ENCODE measurements at regions not wholly inside any gene's neighbourhood (a gene's known extent, or its start where the extent isn't known, plus 50 kb on each side); places are given as distances from the start of the nearest gene placed in this dataset.

DNA sequence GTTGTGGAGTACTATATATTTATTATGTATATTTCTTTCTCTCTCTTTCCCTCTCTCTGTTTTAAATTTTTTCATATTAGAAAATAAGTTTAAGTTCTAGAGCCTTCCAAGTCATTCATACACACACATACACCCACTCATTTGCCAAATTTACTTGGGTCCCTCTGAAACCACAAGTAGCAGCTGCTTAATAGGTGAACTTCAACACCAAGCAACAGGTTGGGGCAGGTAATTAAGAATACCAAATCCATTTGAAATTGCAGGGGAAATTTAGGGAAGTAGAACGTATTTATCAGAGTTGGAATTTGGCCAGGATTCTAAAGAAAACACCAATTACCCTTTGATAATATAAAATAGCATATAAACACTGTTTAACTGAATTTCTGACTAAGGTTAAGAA is 75.0 kb upstream of the RBBP8 start (continued):
- TF ChIP-seq SMARCA5 (IDR thresholded peaks at IDR 0.05) (no peak), YBX1 (IDR thresholded peaks at IDR 0.05) (no peak)
- TF ChIP-seq, protein P1, sequence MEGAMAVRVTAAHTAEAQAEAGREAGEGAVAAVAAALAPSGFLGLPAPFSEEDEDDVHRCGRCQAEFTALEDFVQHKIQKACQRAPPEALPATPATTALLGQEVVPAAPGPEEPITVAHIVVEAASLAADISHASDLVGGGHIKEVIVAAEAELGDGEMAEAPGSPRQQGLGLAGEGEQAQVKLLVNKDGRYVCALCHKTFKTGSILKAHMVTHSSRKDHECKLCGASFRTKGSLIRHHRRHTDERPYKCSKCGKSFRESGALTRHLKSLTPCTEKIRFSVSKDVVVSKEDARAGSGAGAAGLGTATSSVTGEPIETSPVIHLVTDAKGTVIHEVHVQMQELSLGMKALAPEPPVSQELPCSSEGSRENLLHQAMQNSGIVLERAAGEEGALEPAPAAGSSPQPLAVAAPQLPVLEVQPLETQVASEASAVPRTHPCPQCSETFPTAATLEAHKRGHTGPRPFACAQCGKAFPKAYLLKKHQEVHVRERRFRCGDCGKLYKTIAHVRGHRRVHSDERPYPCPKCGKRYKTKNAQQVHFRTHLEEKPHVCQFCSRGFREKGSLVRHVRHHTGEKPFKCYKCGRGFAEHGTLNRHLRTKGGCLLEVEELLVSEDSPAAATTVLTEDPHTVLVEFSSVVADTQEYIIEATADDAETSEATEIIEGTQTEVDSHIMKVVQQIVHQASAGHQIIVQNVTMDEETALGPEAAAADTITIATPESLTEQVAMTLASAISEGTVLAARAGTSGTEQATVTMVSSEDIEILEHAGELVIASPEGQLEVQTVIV (IDR thresholded peaks at IDR 0.05; ENCODE audit: borderline replicate concordance, partially characterized antibody), result no peak

DNA sequence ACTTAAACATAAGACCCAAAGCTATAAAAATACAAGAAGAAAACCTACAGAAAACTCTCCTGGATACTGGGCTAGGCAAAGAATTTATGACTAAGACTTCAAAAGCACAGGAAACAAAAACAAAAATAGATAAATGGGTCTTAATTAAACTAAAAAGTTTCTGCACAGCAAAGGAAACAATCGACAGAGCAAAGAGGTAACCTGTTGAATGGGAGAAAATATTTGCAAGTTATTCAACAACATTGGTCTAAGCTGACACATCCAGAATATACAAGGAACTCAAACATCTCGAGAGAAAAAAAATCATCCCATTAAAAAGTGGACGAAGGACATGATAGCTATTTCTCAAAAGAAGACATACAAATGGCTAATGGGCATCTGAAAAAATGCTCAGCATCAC is 72.3 kb upstream of the RBBP8 start:
- Histone ChIP-seq H3K4me2 (ENCODE audit: control insufficient read depth, insufficient read depth) (no peak overlapping the region), H2AFZ (ENCODE audit: control insufficient read depth, low read depth, low read length) (no peak overlapping the region)
- in situ Hi-C loops (cut with MboI), result no loop called here
- TF ChIP-seq STAT3 (IDR thresholded peaks at IDR 0.05; ENCODE audit: low read depth, low read length) (no peak), ETV6 (conservative IDR thresholded peaks at IDR 0.05 in 1 of 2, IDR thresholded peaks at IDR 0.05 in 1 of 2; ENCODE audit: borderline replicate concordance in 1 of 2, low read depth in 1 of 2) (no peak), IKZF2 (IDR thresholded peaks at IDR 0.05) (no peak), CHD4 (IDR thresholded peaks at IDR 0.05) (no peak), ATF7 (IDR thresholded peaks at IDR 0.05; ENCODE audit: low read depth) (no peak), MEF2B (IDR thresholded peaks at IDR 0.05; ENCODE audit: partially characterized antibody, poor library complexity, severe bottlenecking) (no peak), SPI1 (IDR thresholded peaks at IDR 0.05; ENCODE audit: borderline replicate concordance, insufficient read depth, low read depth, low read length) (no peak), SMC3 (IDR thresholded peaks at IDR 0.05; ENCODE audit: borderline replicate concordance, low read length) (no peak), ZNF274 (IDR thresholded peaks at IDR 0.05; ENCODE audit: insufficient read depth, insufficient read length) (no peak), FOXM1 (IDR thresholded peaks at IDR 0.05; ENCODE audit: low read depth, low read length) (no peak)
- TF ChIP-seq, protein P2, sequence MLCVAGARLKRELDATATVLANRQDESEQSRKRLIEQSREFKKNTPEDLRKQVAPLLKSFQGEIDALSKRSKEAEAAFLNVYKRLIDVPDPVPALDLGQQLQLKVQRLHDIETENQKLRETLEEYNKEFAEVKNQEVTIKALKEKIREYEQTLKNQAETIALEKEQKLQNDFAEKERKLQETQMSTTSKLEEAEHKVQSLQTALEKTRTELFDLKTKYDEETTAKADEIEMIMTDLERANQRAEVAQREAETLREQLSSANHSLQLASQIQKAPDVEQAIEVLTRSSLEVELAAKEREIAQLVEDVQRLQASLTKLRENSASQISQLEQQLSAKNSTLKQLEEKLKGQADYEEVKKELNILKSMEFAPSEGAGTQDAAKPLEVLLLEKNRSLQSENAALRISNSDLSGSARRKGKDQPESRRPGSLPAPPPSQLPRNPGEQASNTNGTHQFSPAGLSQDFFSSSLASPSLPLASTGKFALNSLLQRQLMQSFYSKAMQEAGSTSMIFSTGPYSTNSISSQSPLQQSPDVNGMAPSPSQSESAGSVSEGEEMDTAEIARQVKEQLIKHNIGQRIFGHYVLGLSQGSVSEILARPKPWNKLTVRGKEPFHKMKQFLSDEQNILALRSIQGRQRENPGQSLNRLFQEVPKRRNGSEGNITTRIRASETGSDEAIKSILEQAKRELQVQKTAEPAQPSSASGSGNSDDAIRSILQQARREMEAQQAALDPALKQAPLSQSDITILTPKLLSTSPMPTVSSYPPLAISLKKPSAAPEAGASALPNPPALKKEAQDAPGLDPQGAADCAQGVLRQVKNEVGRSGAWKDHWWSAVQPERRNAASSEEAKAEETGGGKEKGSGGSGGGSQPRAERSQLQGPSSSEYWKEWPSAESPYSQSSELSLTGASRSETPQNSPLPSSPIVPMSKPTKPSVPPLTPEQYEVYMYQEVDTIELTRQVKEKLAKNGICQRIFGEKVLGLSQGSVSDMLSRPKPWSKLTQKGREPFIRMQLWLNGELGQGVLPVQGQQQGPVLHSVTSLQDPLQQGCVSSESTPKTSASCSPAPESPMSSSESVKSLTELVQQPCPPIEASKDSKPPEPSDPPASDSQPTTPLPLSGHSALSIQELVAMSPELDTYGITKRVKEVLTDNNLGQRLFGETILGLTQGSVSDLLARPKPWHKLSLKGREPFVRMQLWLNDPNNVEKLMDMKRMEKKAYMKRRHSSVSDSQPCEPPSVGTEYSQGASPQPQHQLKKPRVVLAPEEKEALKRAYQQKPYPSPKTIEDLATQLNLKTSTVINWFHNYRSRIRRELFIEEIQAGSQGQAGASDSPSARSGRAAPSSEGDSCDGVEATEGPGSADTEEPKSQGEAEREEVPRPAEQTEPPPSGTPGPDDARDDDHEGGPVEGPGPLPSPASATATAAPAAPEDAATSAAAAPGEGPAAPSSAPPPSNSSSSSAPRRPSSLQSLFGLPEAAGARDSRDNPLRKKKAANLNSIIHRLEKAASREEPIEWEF (IDR thresholded peaks at IDR 0.05; ENCODE audit: insufficient replicate concordance, low read depth, low read length), result no peak
- TF ChIP-seq, protein P3, sequence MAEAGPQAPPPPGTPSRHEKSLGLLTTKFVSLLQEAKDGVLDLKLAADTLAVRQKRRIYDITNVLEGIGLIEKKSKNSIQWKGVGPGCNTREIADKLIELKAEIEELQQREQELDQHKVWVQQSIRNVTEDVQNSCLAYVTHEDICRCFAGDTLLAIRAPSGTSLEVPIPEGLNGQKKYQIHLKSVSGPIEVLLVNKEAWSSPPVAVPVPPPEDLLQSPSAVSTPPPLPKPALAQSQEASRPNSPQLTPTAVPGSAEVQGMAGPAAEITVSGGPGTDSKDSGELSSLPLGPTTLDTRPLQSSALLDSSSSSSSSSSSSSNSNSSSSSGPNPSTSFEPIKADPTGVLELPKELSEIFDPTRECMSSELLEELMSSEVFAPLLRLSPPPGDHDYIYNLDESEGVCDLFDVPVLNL (IDR thresholded peaks at IDR 0.05; ENCODE audit: low read depth, low read length), result no peak
- TF ChIP-seq, protein P4, sequence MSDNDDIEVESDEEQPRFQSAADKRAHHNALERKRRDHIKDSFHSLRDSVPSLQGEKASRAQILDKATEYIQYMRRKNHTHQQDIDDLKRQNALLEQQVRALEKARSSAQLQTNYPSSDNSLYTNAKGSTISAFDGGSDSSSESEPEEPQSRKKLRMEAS (IDR thresholded peaks at IDR 0.05; ENCODE audit: low read depth, low read length), result no peak

More for the DNA sequence above, 72.3 kb upstream of the RBBP8 start:
- ATAC-seq (no peak), DNase-seq (ENCODE audit: low read depth, low spot score) (no peak), FAIRE-seq (no peak)
- H3K27me3 ChIP-seq (replicated peaks in 1 of 2; ENCODE audit: control insufficient read depth in 2 of 2, insufficient read depth in 2 of 2, low read length in 1 of 2), result peaks cover 0 to 2% of the 10 kb centered on the region in 2 experiments; a peak in 1 of 4 replicates
- no peaks in the 10 kb centered on the region for H3K36me3 ChIP-seq (ENCODE audit: control insufficient read depth in 2 of 2, insufficient read depth in 2 of 2, low read length in 1 of 2)
- ChIA-PET RAD21 (ENCODE audit: unreplicated experiment) (no interaction called here), POLR2A (no interaction called here), CTCF (no interaction called here), SMC1A (ENCODE audit: uncharacterized antibody, unreplicated experiment) (no interaction called here)
- H3K79me2 ChIP-seq (ENCODE audit: control insufficient read depth, insufficient read depth, low read length), result no peaks in the 10 kb centered on the region
- no peak overlapping the region for H3K9ac ChIP-seq (ENCODE audit: control insufficient read depth, insufficient read depth, low read length)
- no peak overlapping the region for H3K4me3 ChIP-seq
- WGBS (ENCODE audit: insufficient coverage, insufficient replicate concordance, low lambda C conversion rate, missing lambda C conversion rate), result 20% methylated on average over 3 of the region's 3 CpGs
- no peaks in the 10 kb centered on the region for H3K4me1 ChIP-seq (ENCODE audit: control insufficient read depth, insufficient read depth, low read length)
- intact Hi-C loops (cut with micrococcal nuclease; ENCODE audit: unreplicated experiment), result no loop called here
- BruUV-seq (replicated peaks), result no TSS peak
- H3K9me3 ChIP-seq (replicated peaks; ENCODE audit: control insufficient read depth, insufficient read depth, low read length), result no peaks in the 10 kb centered on the region
- no peak overlapping the region for H3K27ac ChIP-seq (ENCODE audit: control insufficient read depth, insufficient read depth)
- H4K20me1 ChIP-seq (ENCODE audit: control insufficient read depth, insufficient read depth), result no peaks in the 10 kb centered on the region

Data from GM12878 (cell line).